Dendritic cell treated with granulocyte-macrophage colony-stimulating factor and Interleukin-4, amounts not matched to agents 40 ng/mL and 50 ng/mL, for 4 days (primary cell): ENCODE measurements at regions not wholly inside any gene's neighbourhood (a gene's known extent, or its start where the extent isn't known, plus 50 kb on each side); places are given as distances from the start of the nearest gene placed in this dataset.

Experiments
- H3K27ac Mint-ChIP-seq: one replicate; pipeline ENCODE4 v1.8.0; 2022; ENCODE audit warnings: mild to moderate bottlenecking, mixed read lengths
- H3K27me3 Mint-ChIP-seq: one replicate; pipeline ENCODE4 v1.8.0; 2022; ENCODE audit warnings: mild to moderate bottlenecking, mixed read lengths
- H3K36me3 Mint-ChIP-seq: one replicate; pipeline ENCODE4 v1.8.0; 2022; ENCODE audit warnings: low read depth, mixed read lengths
- H3K4me1 Mint-ChIP-seq: one replicate; pipeline ENCODE4 v1.8.0; 2022; ENCODE audit warnings: low read depth, mixed read lengths
- H3K4me3 Mint-ChIP-seq: one replicate; pipeline ENCODE4 v1.8.0; 2022; ENCODE audit warnings: mild to moderate bottlenecking, moderate library complexity, mixed read lengths
- H3K9me3 Mint-ChIP-seq: one replicate; pipeline ENCODE4 v1.8.0; 2022; ENCODE audit warnings: mixed read lengths
- intact Hi-C: fragments of 100-400 bp; cut with micrococcal nuclease; formaldehyde crosslinking; loops from one replicate; pipeline ENCODE4 v1.15.0; 2022

- Mint-ChIP-seq H3K4me1 (peaks cover 5% of the 10 kb centered on the region), H3K27me3 (no peaks in the 10 kb centered on the region), H3K4me3 (no peak overlapping the region), H3K27ac (no peak overlapping the region), H3K36me3 (no peaks in the 10 kb centered on the region), H3K9me3 (no peaks in the 10 kb centered on the region)
- intact Hi-C loops, result no loop called here
Observed at GRCh38 chr11:128116885-128117284, 470.5 kb downstream of the ETS1 start.

GRCh38 chr11:128116447-128116846 is 470.9 kb downstream of the ETS1 start:
- H3K4me3 Mint-ChIP-seq, result no peak overlapping the region
- no peaks in the 10 kb centered on the region for H3K9me3 Mint-ChIP-seq
- no peaks in the 10 kb centered on the region for H3K36me3 Mint-ChIP-seq
- H3K27ac Mint-ChIP-seq, result no peak overlapping the region
- peaks cover 5% of the 10 kb centered on the region for H3K4me1 Mint-ChIP-seq
- H3K27me3 Mint-ChIP-seq, result no peaks in the 10 kb centered on the region
- intact Hi-C loops, result no loop called here

- intact Hi-C loops, result no loop called here
- no peak overlapping the region for H3K27ac Mint-ChIP-seq
- H3K9me3 Mint-ChIP-seq, result peaks cover 10% of the 10 kb centered on the region
- H3K4me1 Mint-ChIP-seq, result peaks cover 7% of the 10 kb centered on the region
- H3K4me3 Mint-ChIP-seq, result no peak overlapping the region
- H3K27me3 Mint-ChIP-seq, result no peaks in the 10 kb centered on the region
- no peaks in the 10 kb centered on the region for H3K36me3 Mint-ChIP-seq
Observed at GRCh38 chr11:128105950-128106349, 481.4 kb downstream of the ETS1 start.

GRCh38 chr11:128105511-128105910 is 481.8 kb downstream of the ETS1 start:
- no peak overlapping the region for H3K4me3 Mint-ChIP-seq
- no peak overlapping the region for H3K27ac Mint-ChIP-seq
- intact Hi-C loops, result no loop called here
- no peaks in the 10 kb centered on the region for H3K27me3 Mint-ChIP-seq
- H3K9me3 Mint-ChIP-seq, result peaks cover 12% of the 10 kb centered on the region
- H3K4me1 Mint-ChIP-seq, result peaks cover 7% of the 10 kb centered on the region
- H3K36me3 Mint-ChIP-seq, result no peaks in the 10 kb centered on the region

GRCh38 chr11:128103278-128103873 is 484.0 kb downstream of the ETS1 start:
- Mint-ChIP-seq H3K36me3 (no peaks in the 10 kb centered on the region), H3K4me3 (no peak overlapping the region), H3K4me1 (peaks cover 3% of the 10 kb centered on the region), H3K9me3 (peaks cover 9% of the 10 kb centered on the region), H3K27me3 (no peaks in the 10 kb centered on the region), H3K27ac (no peak overlapping the region)
- intact Hi-C loops, result no loop called here

GRCh38 chr11:128098781-128099180 is 488.6 kb downstream of the ETS1 start:
- Mint-ChIP-seq H3K36me3 (no peaks in the 10 kb centered on the region), H3K27ac (no peak overlapping the region), H3K9me3 (peaks cover 9% of the 10 kb centered on the region), H3K4me1 (no peaks in the 10 kb centered on the region), H3K4me3 (no peak overlapping the region), H3K27me3 (no peaks in the 10 kb centered on the region)
- intact Hi-C loops, result no loop called here

- intact Hi-C loops, result no loop called here
- Mint-ChIP-seq H3K4me3 (no peak overlapping the region), H3K27ac (no peak overlapping the region), H3K27me3 (no peaks in the 10 kb centered on the region), H3K36me3 (no peaks in the 10 kb centered on the region), H3K4me1 (no peaks in the 10 kb centered on the region), H3K9me3 (peaks cover 10% of the 10 kb centered on the region)
Observed at GRCh38 chr11:128095466-128095981, 491.8 kb downstream of the ETS1 start.

- no peaks in the 10 kb centered on the region for H3K27me3 Mint-ChIP-seq
- H3K4me1 Mint-ChIP-seq, result no peaks in the 10 kb centered on the region
- intact Hi-C loops, result no loop called here
- H3K27ac Mint-ChIP-seq, result no peak overlapping the region
- H3K4me3 Mint-ChIP-seq, result no peak overlapping the region
- peaks cover 21% of the 10 kb centered on the region for H3K9me3 Mint-ChIP-seq
- H3K36me3 Mint-ChIP-seq, result no peaks in the 10 kb centered on the region
Observed at GRCh38 chr11:128093689-128094088, 493.7 kb downstream of the ETS1 start.

GRCh38 chr11:128089962-128090361 is 497.4 kb downstream of the ETS1 start:
- intact Hi-C loops, result no loop called here
- no peaks in the 10 kb centered on the region for H3K27me3 Mint-ChIP-seq
- H3K4me1 Mint-ChIP-seq, result no peaks in the 10 kb centered on the region
- H3K36me3 Mint-ChIP-seq, result no peaks in the 10 kb centered on the region
- peaks cover 33% of the 10 kb centered on the region for H3K9me3 Mint-ChIP-seq
- H3K27ac Mint-ChIP-seq, result no peak overlapping the region
- no peak overlapping the region for H3K4me3 Mint-ChIP-seq

GRCh38 chr11:128086794-128087193 is 500.6 kb downstream of the ETS1 start:
- H3K9me3 Mint-ChIP-seq, result peaks cover 41% of the 10 kb centered on the region
- intact Hi-C loops, result no loop called here
- H3K36me3 Mint-ChIP-seq, result no peaks in the 10 kb centered on the region
- no peaks in the 10 kb centered on the region for H3K4me1 Mint-ChIP-seq
- no peak overlapping the region for H3K27ac Mint-ChIP-seq
- no peak overlapping the region for H3K4me3 Mint-ChIP-seq
- H3K27me3 Mint-ChIP-seq, result no peaks in the 10 kb centered on the region

- no peaks in the 10 kb centered on the region for H3K27me3 Mint-ChIP-seq
- intact Hi-C loops, result no loop called here
- H3K4me3 Mint-ChIP-seq, result no peak overlapping the region
- H3K9me3 Mint-ChIP-seq, result peaks cover 35% of the 10 kb centered on the region
- H3K4me1 Mint-ChIP-seq, result no peaks in the 10 kb centered on the region
- no peaks in the 10 kb centered on the region for H3K36me3 Mint-ChIP-seq
- H3K27ac Mint-ChIP-seq, result no peak overlapping the region
Observed at GRCh38 chr11:128085276-128085675, 502.1 kb downstream of the ETS1 start.

GRCh38 chr11:128082574-128082973 is 504.8 kb downstream of the ETS1 start:
- intact Hi-C loops, result no loop called here
- Mint-ChIP-seq H3K9me3 (peaks cover 14% of the 10 kb centered on the region), H3K36me3 (no peaks in the 10 kb centered on the region), H3K27me3 (no peaks in the 10 kb centered on the region), H3K4me3 (no peak overlapping the region), H3K4me1 (no peaks in the 10 kb centered on the region), H3K27ac (no peak overlapping the region)

- peaks cover 5% of the 10 kb centered on the region for H3K4me1 Mint-ChIP-seq
- H3K4me3 Mint-ChIP-seq, result no peak overlapping the region
- no peak overlapping the region for H3K27ac Mint-ChIP-seq
- intact Hi-C loops, result no loop called here
- no peaks in the 10 kb centered on the region for H3K27me3 Mint-ChIP-seq
- no peaks in the 10 kb centered on the region for H3K36me3 Mint-ChIP-seq
- peaks cover 9% of the 10 kb centered on the region for H3K9me3 Mint-ChIP-seq
Observed at GRCh38 chr11:128069665-128070064, 517.7 kb downstream of the ETS1 start.

- H3K36me3 Mint-ChIP-seq, result no peaks in the 10 kb centered on the region
- intact Hi-C loops, result no loop called here
- H3K9me3 Mint-ChIP-seq, result peaks cover 9% of the 10 kb centered on the region
- no peak overlapping the region for H3K27ac Mint-ChIP-seq
- no peaks in the 10 kb centered on the region for H3K27me3 Mint-ChIP-seq
- H3K4me1 Mint-ChIP-seq, result peaks cover 5% of the 10 kb centered on the region
- no peak overlapping the region for H3K4me3 Mint-ChIP-seq
Observed at GRCh38 chr11:128067780-128068179, 519.6 kb downstream of the ETS1 start.

- no peak overlapping the region for H3K27ac Mint-ChIP-seq
- H3K4me3 Mint-ChIP-seq, result no peak overlapping the region
- no peaks in the 10 kb centered on the region for H3K36me3 Mint-ChIP-seq
- intact Hi-C loops, result no loop called here
- peaks cover 9% of the 10 kb centered on the region for H3K9me3 Mint-ChIP-seq
- H3K4me1 Mint-ChIP-seq, result peaks cover 5% of the 10 kb centered on the region
- no peaks in the 10 kb centered on the region for H3K27me3 Mint-ChIP-seq
Observed at GRCh38 chr11:128066399-128066798, 521.0 kb downstream of the ETS1 start.
